ENCODE measurements at regions not wholly inside any gene's neighbourhood (a gene's known extent, or its start where the extent isn't known, plus 50 kb on each side); places are given as distances from the start of the nearest gene placed in this dataset.

GRCh38 chr2:192246297-192246696, 51.6 kb upstream of the TMEFF2 start:
- H3K79me2 ChIP-seq (ENCODE audit: control insufficient read depth, insufficient read depth, low read length) = no peaks in the 10 kb centered on the region
- no peak for DNase-seq (ENCODE audit: low read depth, low spot score)
- intact Hi-C loops (cut with micrococcal nuclease) (no loop called here), dilution Hi-C loops (cut with MboI; ENCODE audit: extremely low pct_ligation_motif_present, low sequenced_read_pairs) (no loop called here)
- no peak for TF ChIP-seq CTCF (IDR thresholded peaks at IDR 0.05; ENCODE audit: extremely low read depth in 1 of 2, insufficient read depth in 1 of 2, low read depth in 1 of 2, low read length in 2 of 2)
- no peak for TF ChIP-seq GATA2 (IDR thresholded peaks at IDR 0.05; ENCODE audit: insufficient read depth, insufficient read length, low read depth, low read length)
- no peak for TF ChIP-seq POLR2AphosphoS5 (IDR thresholded peaks at IDR 0.05; ENCODE audit: insufficient read depth, low read depth, low read length)
- no peak for TF ChIP-seq POLR2A (IDR thresholded peaks at IDR 0.05; ENCODE audit: low read depth, low read length)
- no peak for TF ChIP-seq FOS (IDR thresholded peaks at IDR 0.05; ENCODE audit: borderline replicate concordance, insufficient read depth, low read length)
- no peak for TF ChIP-seq JUN (IDR thresholded peaks at IDR 0.05; ENCODE audit: borderline replicate concordance, insufficient read depth, insufficient read length, low read depth)
- TF ChIP-seq MYC (IDR thresholded peaks at IDR 0.05; ENCODE audit: low read depth, low read length) = no peak
- TF ChIP-seq EZH2 (IDR thresholded peaks at IDR 0.05; ENCODE audit: borderline replicate concordance, low read depth, low read length, severe bottlenecking) = no peak
- TF ChIP-seq, protein P1, sequence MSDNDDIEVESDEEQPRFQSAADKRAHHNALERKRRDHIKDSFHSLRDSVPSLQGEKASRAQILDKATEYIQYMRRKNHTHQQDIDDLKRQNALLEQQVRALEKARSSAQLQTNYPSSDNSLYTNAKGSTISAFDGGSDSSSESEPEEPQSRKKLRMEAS (IDR thresholded peaks at IDR 0.05; ENCODE audit: insufficient read depth, insufficient read length) = no peak
- H3K4me3 ChIP-seq (replicated peaks in 1 of 3; ENCODE audit: insufficient read depth in 1 of 3, low read depth in 1 of 3, low read length in 3 of 3) = no peak overlapping the region
- no peaks in the 10 kb centered on the region for H3K9me1 ChIP-seq (replicated peaks; ENCODE audit: control insufficient read depth, extremely low read depth, insufficient read depth, low read length)
- no peaks in the 10 kb centered on the region for H3K36me3 ChIP-seq (ENCODE audit: control insufficient read depth in 2 of 2, extremely low read depth in 1 of 2, insufficient read depth in 2 of 2, low read length in 2 of 2)
- H4K20me1 ChIP-seq (replicated peaks; ENCODE audit: control insufficient read depth, extremely low read depth, insufficient read depth, low read length) = no peaks in the 10 kb centered on the region
- H3K4me1 ChIP-seq (ENCODE audit: control insufficient read depth, extremely low read depth, insufficient read depth, low read length) = no peaks in the 10 kb centered on the region
- no peak for FAIRE-seq
- no peaks in the 10 kb centered on the region for H3K9me3 ChIP-seq (replicated peaks; ENCODE audit: control insufficient read depth, insufficient read depth, low read length)
- POLR2A ChIA-PET = no interaction called here
- H3K4me2 ChIP-seq (ENCODE audit: insufficient read depth, low read length) = no peak overlapping the region
- no peak overlapping the region for H2AFZ ChIP-seq (ENCODE audit: low read depth, low read length)
- no peak overlapping the region for H3K27ac ChIP-seq (ENCODE audit: insufficient read depth, low read depth, low read length)
- peaks cover 0 to 2% of the 10 kb centered on the region in 2 experiments for H3K27me3 ChIP-seq (ENCODE audit: control insufficient read depth in 2 of 2, insufficient read depth in 2 of 2, low read length in 2 of 2)
- H3K9ac ChIP-seq (replicated peaks; ENCODE audit: extremely low read depth, insufficient read depth, low read length) = no peak overlapping the region
- CTCF ChIA-PET = interaction anchor here (1.6 kb wide), 1 partner anchor 47 kb away, joined by 4 read pairs; no protein-coding TSS in a partner anchor
- no TSS peak for BruUV-seq (replicated peaks)

Measured in endothelial cell of umbilical vein (primary cell).